HG03432 (cell line): ENCODE measurements at regions not wholly inside any gene's neighbourhood (a gene's known extent, or its start where the extent isn't known, plus 50 kb on each side); places are given as distances from the start of the nearest gene placed in this dataset.

Experiments used
- ATAC-seq: cut with Tn5 transposase; IDR thresholded peaks from one replicate; pipeline ENCODE4 v1.9.1; 2021; ENCODE audit warnings: mild to moderate bottlenecking, moderate library complexity; ENCODE audit not compliant: unreplicated experiment

DNA sequence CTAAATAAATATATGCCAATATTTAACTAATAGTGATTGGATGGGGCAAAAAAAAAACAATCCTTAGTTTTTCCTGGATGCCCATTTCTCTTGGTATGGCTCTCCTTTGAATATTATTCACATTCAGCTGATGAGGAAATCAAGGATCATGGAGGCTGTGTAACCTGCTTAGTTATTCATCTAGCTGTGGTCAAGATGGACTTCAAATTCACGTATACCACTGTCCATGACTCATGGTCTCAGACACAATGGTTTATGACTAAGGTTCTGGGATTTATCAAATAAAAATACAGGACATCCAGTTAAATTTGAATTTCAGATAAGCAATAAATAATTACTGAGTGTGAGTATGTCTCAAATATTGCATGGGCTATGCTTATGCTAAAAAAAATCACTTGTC is 191.5 kb upstream of the CELF2 start:
- ATAC-seq = no peak

DNA sequence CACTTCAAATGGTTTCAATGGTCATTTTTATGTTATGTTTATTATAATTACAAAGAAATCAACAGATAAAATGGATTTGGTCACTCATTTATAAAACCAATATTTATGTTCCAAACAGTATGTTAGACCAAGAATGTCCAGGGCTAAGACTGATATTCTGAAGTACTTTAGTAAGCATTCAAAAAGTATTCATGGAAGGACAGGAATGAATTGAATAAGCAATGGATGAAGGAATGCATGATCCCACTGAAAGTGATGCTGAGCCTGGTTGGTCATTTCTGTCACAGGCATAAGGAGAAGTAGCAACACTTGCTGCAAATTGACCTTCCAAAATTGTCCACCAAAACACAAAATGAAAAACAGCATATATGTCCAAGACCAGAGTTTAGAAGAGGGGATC is 189.0 kb upstream of the CELF2 start:
- no peak for ATAC-seq

DNA sequence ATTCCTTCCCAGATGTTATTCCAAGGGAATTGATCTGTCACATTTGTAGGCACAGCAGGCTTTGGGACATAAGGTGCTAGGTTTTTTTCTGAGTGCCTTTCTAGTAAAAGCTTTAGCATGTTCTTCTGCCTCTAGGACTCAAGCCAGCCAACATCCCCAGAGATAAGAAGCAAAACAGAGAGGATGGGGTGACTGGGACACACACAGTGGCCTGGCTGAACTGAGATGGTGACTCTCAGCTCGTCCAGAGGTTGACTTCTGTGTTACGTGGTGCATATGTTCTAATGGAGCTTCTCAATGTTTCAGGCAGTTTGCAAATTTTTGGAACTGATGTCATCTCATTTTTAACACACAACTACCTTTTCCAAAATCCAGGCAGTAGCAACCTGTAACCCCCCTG is 188.1 kb upstream of the CELF2 start:
- ATAC-seq = no peak

DNA sequence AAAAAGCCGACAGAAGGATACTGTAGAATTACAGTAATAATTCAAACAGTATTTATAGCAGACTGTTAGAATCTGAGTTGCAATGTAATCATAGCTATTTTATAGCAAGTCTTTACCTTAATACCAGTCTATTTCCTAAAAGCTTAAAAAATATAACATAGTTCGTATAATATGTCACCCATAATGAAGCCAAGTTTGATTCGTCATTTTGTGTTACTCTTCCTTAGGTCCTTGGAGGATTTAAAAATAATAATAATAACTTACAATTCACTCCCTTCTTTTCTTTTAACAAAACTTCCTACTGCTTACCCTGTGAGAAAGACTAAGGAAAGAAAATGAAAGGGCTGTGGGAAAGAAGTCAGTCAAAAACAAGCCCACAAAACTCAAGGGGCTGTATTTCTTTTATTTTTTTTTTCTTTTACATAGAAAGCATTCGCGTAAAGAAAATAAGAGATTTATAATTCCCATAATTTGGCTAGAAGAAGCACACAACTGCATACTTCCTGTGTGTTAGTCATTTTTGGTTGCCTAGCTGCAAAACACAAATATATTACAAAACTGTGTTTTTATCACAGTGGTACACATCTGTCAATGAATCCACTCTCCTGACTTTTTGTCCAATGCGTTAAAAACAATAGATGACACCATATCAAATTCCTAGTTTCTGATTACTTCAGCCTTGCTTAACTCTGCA is 187.2 kb upstream of the CELF2 start:
- no peak for ATAC-seq

- ATAC-seq = no peak
Observed at GRCh38 chr10:10831085-10831484, 186.6 kb upstream of the CELF2 start.

DNA sequence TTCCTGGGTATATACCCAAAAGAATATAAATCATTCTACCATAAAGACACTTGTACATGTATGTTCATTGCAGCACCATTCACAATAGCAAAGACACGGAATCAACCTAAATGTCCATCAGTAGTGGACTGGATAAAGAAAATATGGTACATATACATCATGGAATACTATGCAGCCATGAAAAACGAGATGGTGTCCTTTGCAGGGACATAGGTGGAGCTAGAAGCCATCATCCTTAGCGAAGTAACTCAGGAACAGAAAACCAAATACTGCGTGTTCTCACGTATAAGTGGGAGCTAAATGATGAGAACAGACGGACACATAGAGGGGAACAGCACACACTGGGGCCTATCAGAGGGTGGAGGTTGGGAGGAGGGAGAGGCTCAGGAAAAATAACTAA is 183.7 kb upstream of the CELF2 start:
- ATAC-seq = no peak

DNA sequence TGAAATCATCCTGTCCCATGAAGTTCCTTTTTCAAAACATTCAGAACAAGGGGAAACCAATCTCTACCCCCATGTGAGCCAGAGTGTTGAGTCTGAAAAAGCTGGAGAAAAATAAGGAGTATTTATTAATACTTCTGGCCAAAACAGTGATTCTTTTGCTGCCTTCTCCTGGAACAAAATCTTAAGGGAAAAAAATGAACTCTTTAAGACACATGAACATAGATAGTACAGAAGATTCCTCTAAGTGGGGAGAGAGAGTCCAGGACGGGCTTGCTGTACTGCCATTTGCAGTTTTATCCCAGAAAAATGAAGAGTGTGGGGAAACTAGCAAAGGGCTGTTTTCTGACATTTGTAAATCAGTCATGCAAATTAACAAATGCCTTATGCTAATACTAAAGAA is 173.4 kb upstream of the CELF2 start:
- ATAC-seq = no peak

GRCh38 chr10:10845185-10845584 is 172.5 kb upstream of the CELF2 start:
- no peak for ATAC-seq

GRCh38 chr10:10845826-10846503 is 171.7 kb upstream of the CELF2 start:
- ATAC-seq = no peak

- no peak for ATAC-seq
Observed at GRCh38 chr10:10846504-10846900, 171.2 kb upstream of the CELF2 start.

GRCh38 chr10:10847387-10847786 is 170.3 kb upstream of the CELF2 start:
- ATAC-seq = no peak

- no peak for ATAC-seq
Observed at GRCh38 chr10:10848488-10849111, 169.1 kb upstream of the CELF2 start.

- ATAC-seq = no peak
Observed at GRCh38 chr10:10849306-10849705, 168.4 kb upstream of the CELF2 start.

- no peak for ATAC-seq
Observed at GRCh38 chr10:10850214-10850613, 167.5 kb upstream of the CELF2 start.

DNA sequence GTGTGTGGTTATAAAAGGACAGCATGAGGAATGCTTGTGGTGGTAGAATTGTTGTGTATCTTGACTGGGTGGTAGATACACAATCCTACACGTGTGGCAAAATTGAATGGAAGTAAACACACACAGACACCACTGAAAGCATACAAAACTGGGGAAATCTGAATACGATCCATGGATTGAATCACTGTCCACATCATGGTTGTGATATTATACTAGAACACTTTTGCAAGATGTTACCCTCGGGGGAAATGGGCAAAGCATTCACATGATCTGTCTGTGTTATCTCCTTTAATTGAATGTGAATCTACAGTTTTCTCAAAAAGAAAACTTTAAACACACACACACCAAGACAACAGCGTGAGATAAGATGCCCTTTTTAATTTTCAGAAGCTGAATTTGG is 165.2 kb upstream of the CELF2 start:
- no peak for ATAC-seq

- ATAC-seq = no peak
Observed at GRCh38 chr10:10853954-10854353, 163.7 kb upstream of the CELF2 start.

GRCh38 chr10:10854725-10855124 is 162.9 kb upstream of the CELF2 start:
- ATAC-seq = no peak

DNA sequence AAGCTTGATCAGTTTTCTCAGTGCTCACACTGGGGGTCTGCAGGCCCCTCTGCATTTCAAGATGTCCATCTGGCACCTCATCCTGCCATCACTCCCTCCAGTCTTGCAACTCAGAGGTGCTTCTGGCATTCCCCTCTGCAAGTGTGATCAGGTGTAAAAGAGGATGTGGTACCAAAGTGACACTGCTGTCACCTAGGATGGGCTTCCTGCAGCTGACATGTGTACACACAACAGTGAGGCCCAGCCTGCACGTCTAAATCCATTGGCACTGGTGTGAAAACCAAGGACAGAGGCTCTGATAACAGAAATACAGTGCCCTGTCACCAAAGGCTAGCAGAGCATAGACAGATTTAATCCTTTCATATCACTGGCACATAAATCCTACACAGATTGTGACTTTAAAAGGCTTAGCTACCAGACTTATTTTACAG is 162.5 kb upstream of the CELF2 start:
- no peak for ATAC-seq

GRCh38 chr10:10860455-10860976 is 157.2 kb upstream of the CELF2 start:
- ATAC-seq = no peak

- no peak for ATAC-seq
Observed at GRCh38 chr10:10865303-10865702, 152.4 kb upstream of the CELF2 start.

DNA sequence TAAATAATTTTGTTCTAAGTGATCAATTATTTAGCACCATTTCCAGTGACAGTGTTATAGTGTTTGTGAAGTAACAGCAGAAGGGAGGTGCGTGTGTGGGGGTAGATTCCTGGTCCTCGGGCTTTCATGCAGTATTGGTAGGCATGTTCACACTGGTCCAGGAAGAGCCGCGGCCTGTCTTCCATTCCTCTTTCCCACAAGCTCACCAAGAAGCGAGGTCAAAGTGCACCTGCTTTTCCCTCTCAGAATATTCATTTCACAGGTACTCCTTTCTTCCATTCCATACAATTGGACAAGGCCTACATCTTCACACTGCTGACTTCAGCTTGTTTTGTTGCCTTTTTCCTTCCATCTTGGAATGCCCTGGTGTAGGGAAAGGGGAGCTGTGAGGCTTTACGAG is 151.8 kb upstream of the CELF2 start:
- no peak for ATAC-seq

GRCh38 chr10:10869592-10869991 is 148.1 kb upstream of the CELF2 start:
- ATAC-seq = peak; percentile 93
